GM18867 (cell line): ENCODE measurements at regions not wholly inside any gene's neighbourhood (a gene's known extent, or its start where the extent isn't known, plus 50 kb on each side); places are given as distances from the start of the nearest gene placed in this dataset.
A peak's percentile ranks its signal among the peaks of the same experiment; 100 is the strongest.
"Not testable (repeated sequence)": the region's sequence is repeated elsewhere in the genome, so short reads cannot be mapped to it uniquely, and the experiment has no call there.

Experiments used
- ATAC-seq: cut with Tn5 transposase; IDR thresholded peaks from one replicate; pipeline ENCODE4 v1.9.1; 2021; ENCODE audit warnings: mild to moderate bottlenecking, moderate library complexity; ENCODE audit not compliant: unreplicated experiment

GRCh38 chrX:143935601-143936000 is 51.7 kb downstream of the UBE2NL start:
- ATAC-seq: no peak

DNA sequence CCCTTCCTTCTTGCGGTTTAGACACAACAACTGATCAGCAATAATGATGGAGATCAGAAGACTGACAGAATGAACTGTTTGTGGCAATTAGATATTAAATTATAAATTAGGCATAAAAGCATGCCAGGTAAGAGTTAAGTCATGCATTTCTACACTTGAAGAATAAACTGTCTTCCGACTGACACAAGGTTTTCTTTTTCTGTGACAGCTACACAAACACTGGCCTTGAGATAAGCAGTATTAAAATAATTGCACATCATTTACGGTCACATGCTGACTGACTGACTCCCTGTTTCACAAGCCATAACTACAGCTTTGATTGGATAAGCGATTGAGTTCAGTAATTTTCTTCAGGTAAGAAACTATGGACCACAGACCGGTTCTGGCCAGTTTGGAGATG is 56.2 kb downstream of the UBE2NL start:
- no peak for ATAC-seq

- no peak for ATAC-seq
These were observed 61.3 kb downstream of the UBE2NL start for GRCh38 chrX:143945171-143945570.

GRCh38 chrX:143964549-143964948 is 80.7 kb downstream of the UBE2NL start:
- ATAC-seq: no peak

DNA sequence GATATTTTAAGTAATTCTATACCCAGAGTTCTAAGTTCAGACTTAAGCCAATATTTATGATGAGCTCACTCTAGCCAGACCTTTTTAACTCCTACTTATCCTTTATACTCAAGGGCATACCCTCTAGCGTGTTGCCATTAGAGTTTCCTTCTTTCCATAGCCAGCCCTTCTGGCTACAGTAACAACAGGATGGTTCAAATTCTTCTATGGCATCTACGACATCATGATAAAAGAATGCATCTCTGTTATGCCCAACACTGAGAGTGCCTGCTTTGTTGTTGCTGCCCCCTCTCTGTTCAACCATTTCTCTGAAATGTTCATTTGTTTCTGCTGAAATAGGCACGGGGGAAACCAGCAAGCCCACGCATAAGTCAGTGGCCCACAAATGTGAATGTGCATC is 104.5 kb downstream of the UBE2NL start:
- ATAC-seq: no peak

GRCh38 chrX:143994206-143994605 is 110.3 kb downstream of the UBE2NL start:
- no peak for ATAC-seq

GRCh38 chrX:143998261-143998660 is 114.4 kb downstream of the UBE2NL start:
- ATAC-seq: no peak

GRCh38 chrX:144006811-144007210 is 122.9 kb downstream of the UBE2NL start:
- no peak for ATAC-seq

- ATAC-seq: no peak
These were observed 156.9 kb downstream of the UBE2NL start for GRCh38 chrX:144040793-144041192.

GRCh38 chrX:144042271-144042670 is 158.4 kb downstream of the UBE2NL start:
- no peak for ATAC-seq

DNA sequence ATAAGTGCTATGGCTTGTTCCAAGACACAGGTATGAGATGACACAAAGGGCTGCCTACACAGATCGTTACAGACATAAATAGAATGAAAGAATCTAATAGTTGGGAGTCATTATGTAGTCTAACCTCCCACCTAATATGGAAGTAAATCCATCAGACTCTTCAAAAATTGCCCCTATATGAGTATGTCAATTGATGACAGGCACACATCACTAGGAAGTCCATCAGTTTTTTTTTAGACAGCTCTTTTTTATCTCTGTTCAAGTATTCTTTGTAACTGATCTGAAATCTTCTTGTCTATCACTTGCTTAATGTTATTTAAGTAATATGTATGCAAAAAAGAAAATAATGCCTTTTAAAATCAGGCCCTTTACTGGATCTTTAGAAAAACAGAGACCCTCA is 191.6 kb downstream of the UBE2NL start:
- no peak for ATAC-seq

DNA sequence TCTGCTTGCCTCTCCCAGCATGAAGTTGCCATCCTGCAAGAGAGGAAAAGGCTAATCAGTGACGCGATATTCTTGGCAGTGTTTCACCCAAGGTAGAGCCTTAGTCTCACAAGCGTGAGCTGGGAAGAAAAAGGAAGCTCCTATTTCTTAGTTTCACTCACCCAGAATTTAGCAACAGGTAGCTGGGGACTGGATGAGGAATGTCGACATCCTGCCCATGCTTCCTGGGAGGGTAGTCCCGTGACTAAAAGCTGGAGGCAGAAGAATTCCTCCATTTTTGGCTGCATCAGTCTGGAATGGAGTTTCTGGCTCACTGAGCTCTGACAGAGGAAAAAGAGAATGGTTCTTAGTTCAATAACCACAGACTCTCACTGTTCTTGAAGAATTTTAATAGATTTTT is 198.4 kb downstream of the UBE2NL start:
- ATAC-seq: not testable (repeated sequence)

DNA sequence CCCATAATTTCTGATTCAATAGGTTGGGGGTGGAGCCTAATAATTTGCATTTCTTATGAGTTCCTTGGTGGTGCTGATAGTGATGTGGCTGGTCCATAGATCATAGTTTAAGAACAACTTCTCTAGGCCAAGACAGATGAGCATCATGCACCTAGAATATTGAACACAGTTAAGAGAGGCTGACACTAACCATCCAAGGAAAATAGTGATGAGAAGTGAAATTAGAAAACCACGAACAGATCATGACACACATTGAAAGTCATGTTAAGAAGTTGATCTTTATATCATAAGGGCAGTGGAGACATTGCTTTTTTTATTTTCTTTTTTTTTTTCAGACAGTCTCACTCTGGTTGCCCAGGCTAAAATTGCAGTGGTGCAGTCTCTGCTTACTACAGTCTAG is 205.8 kb downstream of the UBE2NL start:
- not testable (repeated sequence) for ATAC-seq

- ATAC-seq: not testable (repeated sequence)
These were observed 208.2 kb downstream of the UBE2NL start for GRCh38 chrX:144092116-144092515.

GRCh38 chrX:144119490-144119889 is 235.6 kb downstream of the UBE2NL start:
- not testable (repeated sequence) for ATAC-seq

DNA sequence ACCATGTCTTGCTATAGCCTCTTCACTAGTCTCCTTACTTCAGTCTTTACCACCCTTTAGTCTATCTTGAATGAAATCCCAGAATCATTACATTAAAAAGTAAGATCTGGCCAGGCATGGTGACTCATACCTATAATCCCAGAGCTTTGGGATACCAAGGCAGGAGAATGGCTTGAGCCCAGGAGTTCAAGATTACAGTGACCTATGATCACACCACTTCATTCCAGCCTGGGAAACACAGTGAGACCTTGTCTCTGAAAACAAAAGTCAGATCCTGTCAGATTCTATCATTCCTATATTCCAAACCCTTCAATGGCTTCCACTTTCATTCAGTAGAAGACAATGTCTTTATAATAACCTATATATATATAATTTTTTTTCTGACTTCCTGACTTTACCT is 237.7 kb downstream of the UBE2NL start:
- not testable (repeated sequence) for ATAC-seq

DNA sequence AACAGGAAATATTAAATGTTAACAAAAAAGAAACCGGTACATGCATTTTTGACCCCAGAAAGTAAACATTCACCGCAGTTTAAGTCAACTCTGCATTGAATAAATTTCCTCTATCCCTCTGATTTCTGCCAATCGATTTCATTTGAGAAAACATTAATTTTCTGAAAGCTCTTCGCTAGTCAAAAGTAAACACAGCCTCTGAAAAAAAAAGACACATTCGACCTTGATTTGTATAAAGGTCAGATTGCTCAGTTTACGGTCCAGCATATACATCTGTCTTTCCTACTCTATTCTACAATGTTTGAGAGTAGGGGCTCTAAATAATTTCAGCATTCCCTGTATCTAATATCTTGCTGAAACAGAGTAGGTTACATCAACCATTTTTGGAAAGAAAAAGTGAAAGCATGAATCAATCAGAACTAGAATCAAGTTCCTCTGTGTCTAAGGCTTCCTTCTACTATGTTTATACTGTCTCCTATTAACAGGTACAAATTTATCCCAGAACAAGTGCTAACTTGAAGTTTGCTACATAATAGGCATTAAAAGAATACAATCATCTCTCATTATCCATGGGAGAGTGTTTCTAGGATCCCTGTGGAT is 243.8 kb downstream of the UBE2NL start:
- ATAC-seq: not testable (repeated sequence)

DNA sequence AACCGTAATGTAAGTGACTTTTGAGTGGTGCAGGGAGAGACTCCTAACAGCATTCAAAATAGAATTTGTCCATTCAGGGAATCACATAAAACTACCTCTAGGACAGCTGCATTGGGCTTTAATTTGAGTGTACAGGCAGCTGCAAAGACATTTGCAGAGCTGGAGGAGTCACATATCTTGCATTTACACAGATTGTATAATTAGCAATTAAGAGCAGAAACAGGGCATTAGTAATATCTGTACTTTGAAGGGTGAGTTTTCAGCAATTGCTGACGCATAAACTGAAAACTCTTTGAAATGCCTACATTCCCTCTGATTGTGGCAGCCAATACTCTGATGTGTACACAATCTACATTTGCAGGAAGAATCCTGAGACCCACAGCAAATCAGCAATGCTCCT is 245.6 kb downstream of the UBE2NL start:
- ATAC-seq: not testable (repeated sequence)

GRCh38 chrX:144130507-144130906 is 246.6 kb downstream of the UBE2NL start:
- not testable (repeated sequence) for ATAC-seq

DNA sequence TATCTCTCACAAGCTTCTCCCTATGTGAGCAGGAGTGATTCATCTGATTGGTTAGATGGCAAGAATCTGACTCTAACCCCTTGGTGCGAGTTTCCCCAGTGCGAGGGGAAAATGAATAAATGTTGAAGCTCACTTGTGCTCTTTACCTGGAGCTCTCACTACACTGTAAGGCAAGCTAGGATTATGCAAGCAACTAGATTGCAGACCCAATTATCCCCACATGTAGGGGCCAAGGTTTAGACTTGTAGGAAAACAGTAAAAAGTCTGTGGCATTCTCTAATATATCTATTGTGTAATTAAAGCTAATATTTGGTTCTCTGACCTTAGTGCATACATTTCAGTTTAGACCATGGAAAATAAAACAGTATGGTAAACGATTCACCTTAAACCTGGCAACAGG is 247.2 kb downstream of the UBE2NL start:
- not testable (repeated sequence) for ATAC-seq

DNA sequence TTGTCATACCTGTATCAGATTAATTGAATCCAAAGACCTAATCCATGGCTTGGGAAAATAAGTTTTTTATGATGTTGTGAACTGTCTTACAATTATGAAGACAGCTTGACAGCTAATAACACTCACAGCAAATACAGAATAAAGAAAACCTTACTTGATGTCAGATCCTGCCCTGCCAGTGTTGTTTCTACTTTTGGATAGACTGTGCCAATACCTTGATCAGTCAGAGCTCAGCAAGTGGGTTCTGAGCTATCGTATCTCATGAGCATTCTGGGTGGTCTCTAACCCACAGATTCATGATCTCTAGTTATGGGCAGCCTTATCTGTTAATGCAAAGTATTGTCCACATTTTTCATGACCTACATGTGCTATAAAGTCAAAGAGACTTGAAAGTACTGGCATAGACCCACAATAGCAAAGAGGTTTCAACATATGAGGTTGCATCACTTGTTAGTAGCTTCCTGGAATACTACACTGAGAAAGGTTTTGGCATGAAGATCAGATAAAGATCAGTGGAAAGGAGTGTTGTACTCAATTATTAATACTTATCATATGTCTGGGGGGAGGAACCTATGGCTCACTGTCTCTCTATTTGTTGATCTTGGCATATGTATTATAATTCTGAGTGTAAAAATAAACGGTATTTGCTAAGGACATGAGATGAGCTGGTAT is 250.7 kb downstream of the UBE2NL start:
- ATAC-seq: not testable (repeated sequence)

DNA sequence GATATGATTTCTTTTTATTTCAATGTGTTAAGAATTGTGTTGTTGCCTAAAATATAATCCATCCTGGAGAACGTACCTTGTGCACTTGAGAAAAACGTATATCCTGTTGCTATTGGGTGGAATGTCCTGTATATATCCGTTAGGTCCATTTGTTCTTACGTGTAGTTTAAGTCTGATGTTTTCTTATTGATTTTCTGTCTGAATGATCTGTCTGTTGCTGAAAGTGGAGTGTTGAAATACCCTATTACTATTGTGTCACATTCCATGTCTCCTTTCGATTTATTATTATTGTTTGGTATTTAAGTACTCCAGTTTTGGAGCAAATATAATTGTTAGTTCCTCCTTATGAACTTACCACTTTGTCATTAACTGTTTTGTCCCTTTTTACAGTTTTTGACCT is 270.6 kb downstream of the UBE2NL start:
- ATAC-seq: not testable (repeated sequence)

DNA sequence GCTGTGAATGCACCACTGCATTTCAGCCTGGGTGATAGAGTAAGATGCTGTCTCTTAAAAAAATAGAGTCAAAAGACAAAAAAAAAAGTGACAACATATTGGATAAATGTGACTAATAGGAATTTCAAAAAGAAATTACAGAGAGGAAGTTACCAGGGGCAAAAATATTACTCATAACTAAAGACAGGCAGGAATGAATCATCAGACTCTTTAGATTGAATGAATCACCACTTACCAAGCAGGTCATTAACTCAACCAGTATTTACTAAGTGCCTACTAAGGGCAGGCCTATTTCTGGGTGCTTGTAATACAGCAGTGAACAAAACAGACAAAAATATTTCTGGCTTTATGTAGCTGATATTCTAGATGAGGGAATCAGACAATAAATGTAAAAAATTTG is 301.3 kb downstream of the UBE2NL start:
- peak; percentile 61 for ATAC-seq
